GM18502 (cell line): ENCODE measurements at regions not wholly inside any gene's neighbourhood (a gene's known extent, or its start where the extent isn't known, plus 50 kb on each side); places are given as distances from the start of the nearest gene placed in this dataset.

Experiments
- ATAC-seq: cut with Tn5 transposase; IDR thresholded peaks from one replicate; pipeline ENCODE4 v1.9.1; 2021; ENCODE audit warnings: mild to moderate bottlenecking; ENCODE audit not compliant: unreplicated experiment, poor library complexity

DNA sequence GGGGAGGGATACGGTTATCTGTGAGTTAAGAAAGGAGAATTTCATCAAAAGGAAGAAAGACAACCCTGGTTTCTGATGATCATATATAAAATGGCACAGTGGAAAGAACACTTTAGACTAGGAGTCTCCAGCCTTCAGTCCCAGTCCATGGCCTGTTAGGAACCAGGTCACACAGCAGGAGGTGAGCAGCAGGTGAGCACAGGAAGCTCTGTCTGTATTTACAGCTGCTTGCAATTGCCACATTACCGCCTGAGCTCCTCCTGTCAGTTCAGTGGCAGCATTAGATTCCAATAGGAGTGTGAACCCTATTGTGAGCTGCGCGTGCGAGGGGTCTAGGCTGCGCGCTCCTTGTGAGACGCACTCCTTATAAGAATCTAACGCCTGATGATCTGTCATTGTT is 137.9 kb downstream of the BTG1 start:
- no peak for ATAC-seq

- no peak for ATAC-seq
Measured at GRCh38 chr12:92003701-92004100, 141.9 kb downstream of the BTG1 start.

DNA sequence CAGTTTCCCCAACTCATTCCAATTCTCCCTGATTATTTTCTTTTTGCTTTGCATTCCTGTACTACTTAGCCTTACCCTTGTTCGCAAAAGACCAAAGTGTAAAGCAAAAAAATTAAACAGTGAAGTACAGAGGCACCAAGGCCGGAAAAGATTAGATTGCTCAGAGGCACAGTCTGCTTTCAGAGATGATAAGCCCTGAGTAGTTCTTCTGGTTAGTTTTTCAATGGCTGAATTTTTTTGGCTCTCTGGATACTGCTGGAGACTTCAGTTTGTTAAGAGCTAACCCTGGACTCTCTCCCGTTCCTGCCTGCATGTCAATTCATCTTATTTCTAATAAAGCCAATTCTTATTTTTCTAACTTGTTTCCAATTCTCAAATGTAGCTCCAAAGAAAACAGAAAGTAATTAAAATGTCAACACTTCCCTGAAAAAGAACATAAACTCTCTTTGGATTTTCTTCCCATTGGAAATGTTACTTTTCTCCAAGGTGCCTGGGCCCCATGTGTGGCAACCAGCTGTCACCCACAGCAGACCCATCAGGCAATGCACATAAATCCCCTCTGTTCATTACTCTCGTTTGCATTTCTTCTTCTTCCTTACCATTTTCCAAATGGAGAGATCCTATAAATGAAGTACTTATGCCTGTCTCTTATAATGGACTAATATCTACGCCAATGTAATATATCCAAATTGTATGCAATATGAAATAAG is 142.8 kb downstream of the BTG1 start:
- ATAC-seq, result no peak

- ATAC-seq, result no peak
Measured at GRCh38 chr12:92002195-92002649, 143.4 kb downstream of the BTG1 start.

- no peak for ATAC-seq
Measured at GRCh38 chr12:92000597-92000996, 145.0 kb downstream of the BTG1 start.

DNA sequence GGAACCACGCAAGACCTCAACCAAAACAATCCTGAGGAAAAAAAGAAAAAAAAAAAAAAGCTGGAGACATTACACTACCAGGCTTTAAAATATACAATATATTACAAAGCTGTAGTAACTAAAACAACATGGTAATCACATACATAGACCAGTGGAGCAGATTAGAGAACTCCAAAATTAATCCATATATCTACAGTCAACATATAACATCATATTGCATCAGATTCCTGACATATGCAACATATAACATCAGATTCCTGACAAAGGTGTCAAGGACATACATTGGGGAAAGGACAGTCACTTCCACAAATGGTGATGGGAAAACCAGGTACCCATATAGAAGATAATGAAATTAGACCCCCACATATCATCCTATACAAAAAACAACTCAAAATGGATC is 145.8 kb downstream of the BTG1 start:
- no peak for ATAC-seq

GRCh38 chr12:91998316-91998715 is 147.3 kb downstream of the BTG1 start:
- ATAC-seq, result no peak

- ATAC-seq, result no peak
Measured at GRCh38 chr12:91994208-91994797, 151.3 kb downstream of the BTG1 start.

DNA sequence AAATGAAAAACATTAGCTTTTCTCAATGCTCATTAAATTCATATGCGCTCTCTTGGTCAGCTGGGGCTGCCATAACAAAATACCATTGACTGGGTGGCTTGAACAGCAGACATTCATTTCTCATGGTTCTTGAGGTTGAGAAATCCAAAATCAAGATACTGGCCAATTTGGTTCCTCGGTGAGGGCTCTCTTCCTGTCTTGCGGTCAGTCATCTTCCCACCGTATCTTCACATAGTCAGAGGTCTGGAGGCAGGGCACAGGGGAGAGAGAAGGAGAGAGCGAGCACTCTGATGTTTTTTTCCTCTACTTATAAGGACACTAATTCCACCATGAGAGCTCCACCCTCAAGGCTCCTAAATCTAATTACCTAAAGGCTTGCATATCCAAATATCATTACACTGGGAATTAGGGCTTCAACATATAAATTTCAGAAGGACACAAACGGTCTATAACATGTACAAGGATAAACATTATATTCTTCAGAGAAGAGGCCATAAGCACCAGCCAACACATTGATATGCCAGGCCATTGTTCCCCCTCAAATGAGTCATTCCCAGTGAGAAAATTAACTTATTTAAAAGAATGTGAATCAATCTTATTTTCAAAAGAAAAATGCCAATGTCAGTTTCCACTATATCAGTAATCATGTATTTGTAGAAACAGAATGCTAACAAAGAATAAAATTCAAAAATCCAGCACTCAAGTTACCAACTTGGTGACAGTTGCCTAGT is 152.2 kb downstream of the BTG1 start:
- ATAC-seq, result no peak

GRCh38 chr12:91991399-91992187 is 154.1 kb downstream of the BTG1 start:
- ATAC-seq, result no peak

DNA sequence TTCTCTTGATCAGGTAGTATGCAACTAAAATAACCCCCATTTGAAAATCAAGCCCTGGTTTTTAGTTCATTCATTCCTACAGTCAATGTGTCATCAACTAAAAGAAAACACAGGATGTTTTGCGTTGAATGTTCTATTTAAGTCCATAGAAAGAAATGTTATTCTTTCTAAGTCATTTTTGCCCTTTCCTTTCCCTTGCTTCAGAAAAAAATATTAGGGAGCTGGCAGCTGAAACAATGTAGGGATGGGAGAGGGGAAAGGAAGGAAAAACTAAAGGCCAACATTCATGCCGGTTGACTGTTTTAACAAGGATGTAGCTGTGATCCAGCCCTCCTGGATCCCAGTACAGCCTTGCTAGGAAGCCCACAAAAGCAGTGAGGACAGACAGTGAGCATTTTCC is 155.1 kb downstream of the BTG1 start:
- ATAC-seq, result no peak

GRCh38 chr12:91989143-91989542 is 156.5 kb downstream of the BTG1 start:
- no peak for ATAC-seq

- ATAC-seq, result no peak
Measured at GRCh38 chr12:91988086-91988923, 157.3 kb downstream of the BTG1 start.

DNA sequence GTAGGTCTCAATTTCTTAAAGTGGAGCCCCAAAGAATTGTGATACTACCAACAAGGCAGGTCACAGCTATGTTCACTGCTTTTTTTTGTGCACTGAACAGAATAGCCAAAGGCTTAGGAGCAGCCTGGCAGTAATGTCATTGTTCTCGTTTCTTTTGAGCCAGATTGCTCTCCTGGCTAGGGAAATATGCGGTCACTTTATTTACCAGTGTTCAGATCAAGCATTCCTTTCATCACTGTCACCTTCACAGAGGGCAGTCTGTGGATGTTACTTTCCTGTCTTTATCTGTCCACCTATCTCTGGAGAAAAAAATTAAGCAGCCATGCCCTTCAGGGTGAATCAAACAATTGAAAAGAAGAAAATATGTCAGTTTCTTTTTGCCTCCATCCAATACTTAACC is 159.6 kb downstream of the BTG1 start:
- ATAC-seq, result no peak

- ATAC-seq, result no peak
Measured at GRCh38 chr12:91985002-91985787, 160.5 kb downstream of the BTG1 start.

DNA sequence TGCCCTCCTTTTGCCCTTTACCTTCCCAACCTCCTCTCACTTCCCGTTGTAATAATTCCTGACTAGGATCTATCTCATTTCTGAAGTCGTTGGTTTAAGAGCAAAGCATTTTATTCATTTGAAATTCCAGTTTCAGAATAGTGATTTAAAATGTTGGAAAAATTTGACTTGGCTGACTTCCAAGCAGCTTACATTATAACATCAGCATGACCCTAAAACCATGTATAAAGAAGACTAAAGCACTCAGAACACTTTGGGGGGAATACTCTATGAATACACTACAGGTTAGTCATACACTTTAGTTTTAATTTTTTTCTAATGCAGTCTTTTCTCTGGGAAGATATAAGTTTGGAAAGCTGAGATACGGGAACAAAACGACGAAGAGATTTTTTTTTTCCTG is 161.1 kb downstream of the BTG1 start:
- no peak for ATAC-seq

DNA sequence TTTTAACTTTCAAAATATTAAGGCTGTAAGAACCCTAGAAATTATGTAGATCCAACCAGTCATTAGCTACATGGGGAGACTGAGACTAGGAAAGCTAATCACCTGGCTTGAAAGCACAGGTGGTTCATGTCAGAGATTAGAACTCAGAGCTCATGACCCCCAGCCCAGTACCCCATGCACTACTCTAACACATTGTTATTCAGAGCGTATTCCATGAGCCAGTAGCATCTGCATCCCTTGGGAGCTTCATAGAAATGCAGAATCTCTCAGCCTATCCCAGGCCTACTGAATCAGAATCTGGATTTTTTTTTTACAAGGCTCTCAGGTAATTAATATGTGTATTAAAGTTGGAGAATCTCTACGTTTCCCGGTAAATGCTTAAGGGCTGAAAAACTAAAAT is 161.7 kb downstream of the BTG1 start:
- ATAC-seq, result no peak

GRCh38 chr12:91982946-91983345 is 162.7 kb downstream of the BTG1 start:
- ATAC-seq, result no peak

- no peak for ATAC-seq
Measured at GRCh38 chr12:91980389-91980821, 165.2 kb downstream of the BTG1 start.
